ENCODE measurements at regions not wholly inside any gene's neighbourhood (a gene's known extent, or its start where the extent isn't known, plus 50 kb on each side); places are given as distances from the start of the nearest gene placed in this dataset.
"Not testable (repeated sequence)": the region's sequence is repeated elsewhere in the genome, so short reads cannot be mapped to it uniquely, and the experiment has no call there.

DNA sequence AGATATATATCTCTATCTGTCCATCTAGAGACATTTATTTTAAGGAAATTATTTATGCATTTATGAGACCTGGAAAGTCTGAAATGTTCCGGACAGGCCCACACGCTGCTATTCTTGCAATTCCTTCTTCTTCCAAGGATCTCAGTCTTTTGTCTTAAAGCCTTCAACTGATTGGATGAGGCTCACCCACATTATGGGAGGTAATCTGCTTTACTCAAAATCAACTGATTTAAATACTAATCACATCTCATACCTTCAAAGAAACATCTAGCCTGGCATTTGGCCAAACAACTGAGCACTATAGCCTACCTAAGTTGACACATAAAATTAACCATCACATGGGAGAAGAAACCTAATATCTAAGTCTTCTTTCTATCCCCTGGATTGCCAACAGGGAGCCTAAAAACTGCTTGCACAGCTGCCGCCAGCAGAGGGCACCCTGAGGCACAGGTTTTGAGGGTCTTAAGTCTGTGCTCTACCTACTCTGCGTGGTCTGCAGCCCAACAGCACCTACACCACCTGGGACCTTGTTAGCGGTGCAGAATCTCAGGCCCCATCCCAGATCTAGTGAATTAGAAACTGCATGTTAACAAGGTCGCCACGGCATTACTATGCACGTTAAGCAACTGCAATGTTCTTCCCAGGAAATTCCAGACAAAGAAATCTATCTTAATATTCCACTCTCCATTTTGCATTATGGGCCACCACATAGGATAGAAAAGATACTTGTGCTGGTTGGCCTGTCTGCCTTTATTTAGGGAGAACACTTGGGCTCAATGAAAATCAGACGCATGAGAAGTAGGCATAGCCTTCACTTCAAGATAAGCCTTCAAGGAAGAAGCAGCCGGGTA lies 249.7 kb downstream of the FOXG1 start:
- peak; percentile 78 for DNase-seq
- Histone ChIP-seq H4K5ac (ENCODE audit: insufficient read length, low read depth, low read length) (no peak overlapping the region), H2BK120ac (ENCODE audit: low read depth, low read length, poor library complexity, severe bottlenecking) (no peak overlapping the region), H3K79me2 (ENCODE audit: insufficient read depth, low read length) (no peaks in the 10 kb centered on the region), H4K20me1 (ENCODE audit: control insufficient read depth, insufficient read depth, insufficient read length) (no peaks in the 10 kb centered on the region), H3K56ac (ENCODE audit: insufficient read length, low read depth, low read length) (no peak overlapping the region), H3K23me2 (ENCODE audit: insufficient read length, low read depth, low read length, poor library complexity, severe bottlenecking) (no peaks in the 10 kb centered on the region), H2AFZ (ENCODE audit: low read length) (no peak overlapping the region), H4K91ac (ENCODE audit: insufficient read length, low read depth, low read length) (no peak overlapping the region), H3K4ac (ENCODE audit: low read depth, low read length) (no peak overlapping the region), H3K27ac (ENCODE audit: insufficient read length, low read depth, low read length) (no peak overlapping the region), H3K9ac (ENCODE audit: extremely low read depth, insufficient read length, low read length) (no peak overlapping the region), H4K8ac (replicated peaks; ENCODE audit: insufficient read length, low read depth, low read length) (no peak overlapping the region), H3K4me1 (ENCODE audit: insufficient read depth, low read length) (no peaks in the 10 kb centered on the region), H3T11ph (ENCODE audit: low read length) (no peak overlapping the region), H3K14ac (ENCODE audit: insufficient read depth, low read length) (no peak overlapping the region), H3K23ac (ENCODE audit: insufficient read length, low read depth, low read length) (no peak overlapping the region), H2BK12ac (ENCODE audit: insufficient read length, low read depth, low read length) (no peak overlapping the region), H2BK5ac (ENCODE audit: insufficient read length, low read length) (no peak overlapping the region), H2BK20ac (ENCODE audit: low read depth, low read length, poor library complexity, severe bottlenecking) (no peak overlapping the region), H3K4me2 (ENCODE audit: insufficient read depth, insufficient read length, low read length) (no peak overlapping the region), H3K27me3 (ENCODE audit: insufficient read depth, low read length) (no peaks in the 10 kb centered on the region), H3K79me1 (ENCODE audit: insufficient read depth, low read depth, low read length, poor library complexity, severe bottlenecking) (no peaks in the 10 kb centered on the region), H3K18ac (ENCODE audit: insufficient read length, low read depth, low read length) (no peak overlapping the region), H3K9me3 (ENCODE audit: control insufficient read depth, low read depth, low read length) (no peaks in the 10 kb centered on the region), H2AK5ac (ENCODE audit: insufficient read length, low read length) (no peak overlapping the region), H2BK15ac (ENCODE audit: low read depth, low read length) (no peak overlapping the region)
- no peaks in the 10 kb centered on the region for H3K27me3 Mint-ChIP-seq (ENCODE audit: low read depth)
- no CpG with 5 or more reads among the region's 10 CpGs for WGBS (ENCODE audit: extremely low coverage, insufficient read length, low lambda C conversion rate)
- no peaks in the 10 kb centered on the region for H3K4me1 Mint-ChIP-seq
- no peaks in the 10 kb centered on the region; a peak in 1 of 7 replicates for H3K36me3 Mint-ChIP-seq (ENCODE audit: insufficient read depth in 1 of 3, low read depth in 3 of 3)
- H3K9me3 Mint-ChIP-seq = no peaks in the 10 kb centered on the region
- H3K4me3 Mint-ChIP-seq = no peak overlapping the region
- peak; percentile 78 for TF ChIP-seq CTCF (conservative IDR thresholded peaks at IDR 0.05)
- no peak overlapping the region for H3K27ac Mint-ChIP-seq

DNA sequence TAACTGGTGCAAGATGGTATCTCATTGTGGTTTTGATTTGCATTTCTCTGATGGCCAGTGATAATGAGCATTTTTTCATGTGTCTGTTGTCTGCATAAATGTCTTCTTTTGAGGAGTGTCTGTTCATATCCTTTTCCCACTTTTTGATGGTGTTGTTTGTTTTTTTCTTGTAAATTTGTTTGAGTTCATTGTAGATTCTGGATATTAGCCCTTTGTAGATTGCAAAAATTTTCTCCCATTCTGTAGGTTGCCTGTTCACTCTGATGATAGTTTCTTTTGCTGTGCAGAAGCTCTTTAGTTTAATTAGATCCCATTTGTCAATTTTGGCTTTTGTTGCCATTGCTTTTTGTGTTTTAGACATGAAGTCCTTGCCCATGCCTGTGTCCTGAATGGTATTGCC lies 256.9 kb downstream of the FOXG1 start:
- not testable (repeated sequence) for H2AK5ac ChIP-seq (ENCODE audit: insufficient read length, low read length); H2BK5ac ChIP-seq (ENCODE audit: insufficient read length, low read length); H3K27ac Mint-ChIP-seq; H3K27me3 Mint-ChIP-seq (ENCODE audit: low read depth); H4K5ac ChIP-seq (ENCODE audit: insufficient read length, low read depth, low read length); H3K4ac ChIP-seq (ENCODE audit: low read depth, low read length); H2BK12ac ChIP-seq (ENCODE audit: insufficient read length, low read depth, low read length); H3K9me3 ChIP-seq (ENCODE audit: control insufficient read depth, low read depth, low read length); H3K56ac ChIP-seq (ENCODE audit: insufficient read length, low read depth, low read length); H4K91ac ChIP-seq (ENCODE audit: insufficient read length, low read depth, low read length); H3K27ac ChIP-seq (ENCODE audit: insufficient read length, low read depth, low read length); H3T11ph ChIP-seq (ENCODE audit: low read length); H3K27me3 ChIP-seq (ENCODE audit: insufficient read depth, low read length); H4K8ac ChIP-seq (replicated peaks; ENCODE audit: insufficient read length, low read depth, low read length); DNase-seq; H3K79me2 ChIP-seq (ENCODE audit: insufficient read depth, low read length); H4K20me1 ChIP-seq (ENCODE audit: control insufficient read depth, insufficient read depth, insufficient read length); H3K4me1 ChIP-seq (ENCODE audit: insufficient read depth, low read length); H3K4me2 ChIP-seq (ENCODE audit: insufficient read depth, insufficient read length, low read length); H2BK120ac ChIP-seq (ENCODE audit: low read depth, low read length, poor library complexity, severe bottlenecking); H3K23me2 ChIP-seq (ENCODE audit: insufficient read length, low read depth, low read length, poor library complexity, severe bottlenecking); H2BK15ac ChIP-seq (ENCODE audit: low read depth, low read length); H3K23ac ChIP-seq (ENCODE audit: insufficient read length, low read depth, low read length); H3K4me3 Mint-ChIP-seq; H3K14ac ChIP-seq (ENCODE audit: insufficient read depth, low read length); H2BK20ac ChIP-seq (ENCODE audit: low read depth, low read length, poor library complexity, severe bottlenecking); H3K18ac ChIP-seq (ENCODE audit: insufficient read length, low read depth, low read length); H3K79me1 ChIP-seq (ENCODE audit: insufficient read depth, low read depth, low read length, poor library complexity, severe bottlenecking); H2AFZ ChIP-seq (ENCODE audit: low read length); H3K4me1 Mint-ChIP-seq; H3K9ac ChIP-seq (ENCODE audit: extremely low read depth, insufficient read length, low read length)
- Mint-ChIP-seq H3K36me3 (ENCODE audit: insufficient read depth in 1 of 3, low read depth in 3 of 3) (peaks cover 6 to 28% (median 25%) of the 10 kb centered on the region in 3 experiments), H3K9me3 (peaks cover 22 to 30% of the 10 kb centered on the region in 2 experiments)

Measured in H9 (cell line).